ENCODE measurements at regions not wholly inside any gene's neighbourhood (a gene's known extent, or its start where the extent isn't known, plus 50 kb on each side); places are given as distances from the start of the nearest gene placed in this dataset.

DNA sequence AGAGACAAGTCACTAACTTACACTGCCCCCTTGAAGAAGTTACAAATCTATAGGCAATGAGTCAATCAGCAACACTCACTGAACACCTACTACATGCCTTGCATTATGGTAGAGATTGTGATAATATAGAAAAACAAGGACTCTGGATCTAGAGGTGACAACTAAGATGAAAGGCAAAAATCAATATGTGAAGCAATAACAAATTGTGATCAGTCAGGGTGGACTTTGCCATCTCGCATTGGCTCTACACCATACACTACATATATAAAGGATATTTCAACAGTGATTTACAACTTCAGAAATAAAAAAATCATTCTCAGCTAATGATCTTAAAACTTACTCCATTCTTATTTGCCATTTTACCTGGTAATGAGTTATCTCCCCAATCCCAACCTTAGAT lies 210.7 kb upstream of the CD96 start:
- CTCF ChIA-PET = no interaction called here
- POLR2A ChIA-PET = no interaction called here
- no peaks in the 10 kb centered on the region for H3K27me3 ChIP-seq (ENCODE audit: control insufficient read depth, insufficient read depth, low read length)
- DNase-seq (ENCODE audit: low read depth, low spot score) = no peak
- TF ChIP-seq, protein P1, sequence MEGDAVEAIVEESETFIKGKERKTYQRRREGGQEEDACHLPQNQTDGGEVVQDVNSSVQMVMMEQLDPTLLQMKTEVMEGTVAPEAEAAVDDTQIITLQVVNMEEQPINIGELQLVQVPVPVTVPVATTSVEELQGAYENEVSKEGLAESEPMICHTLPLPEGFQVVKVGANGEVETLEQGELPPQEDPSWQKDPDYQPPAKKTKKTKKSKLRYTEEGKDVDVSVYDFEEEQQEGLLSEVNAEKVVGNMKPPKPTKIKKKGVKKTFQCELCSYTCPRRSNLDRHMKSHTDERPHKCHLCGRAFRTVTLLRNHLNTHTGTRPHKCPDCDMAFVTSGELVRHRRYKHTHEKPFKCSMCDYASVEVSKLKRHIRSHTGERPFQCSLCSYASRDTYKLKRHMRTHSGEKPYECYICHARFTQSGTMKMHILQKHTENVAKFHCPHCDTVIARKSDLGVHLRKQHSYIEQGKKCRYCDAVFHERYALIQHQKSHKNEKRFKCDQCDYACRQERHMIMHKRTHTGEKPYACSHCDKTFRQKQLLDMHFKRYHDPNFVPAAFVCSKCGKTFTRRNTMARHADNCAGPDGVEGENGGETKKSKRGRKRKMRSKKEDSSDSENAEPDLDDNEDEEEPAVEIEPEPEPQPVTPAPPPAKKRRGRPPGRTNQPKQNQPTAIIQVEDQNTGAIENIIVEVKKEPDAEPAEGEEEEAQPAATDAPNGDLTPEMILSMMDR (IDR thresholded peaks at IDR 0.05; ENCODE audit: low read depth, low read length) = no peak
- no peak overlapping the region for H3K27ac ChIP-seq (ENCODE audit: low read depth, low read length)
- H3K9me3 ChIP-seq (ENCODE audit: control insufficient read depth, insufficient read depth, low read length) = no peaks in the 10 kb centered on the region
- no peak overlapping the region for H3K4me3 ChIP-seq (ENCODE audit: low read depth, low read length)

DNA sequence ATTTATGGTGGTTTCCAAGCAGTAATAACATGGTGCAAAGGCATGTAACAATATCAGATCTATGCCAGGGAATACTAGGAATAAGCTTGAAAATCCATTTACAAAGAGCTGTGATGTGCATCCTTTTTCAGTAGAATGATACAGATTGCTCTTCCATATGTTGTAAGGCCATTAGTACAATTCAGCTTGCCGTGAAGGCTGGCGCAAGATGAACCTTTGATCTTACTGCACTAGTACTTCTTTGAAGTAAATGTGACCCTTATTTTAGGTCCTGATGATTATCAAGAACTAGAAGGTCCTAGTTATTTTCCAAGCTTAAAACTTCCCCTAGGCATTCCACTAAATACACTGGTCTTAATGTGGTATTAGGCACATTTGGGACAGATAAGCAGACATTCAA lies 210.1 kb upstream of the CD96 start:
- POLR2A ChIA-PET = no interaction called here
- TF ChIP-seq, protein P1 (IDR thresholded peaks at IDR 0.05; ENCODE audit: low read depth, low read length) = no peak

DNA sequence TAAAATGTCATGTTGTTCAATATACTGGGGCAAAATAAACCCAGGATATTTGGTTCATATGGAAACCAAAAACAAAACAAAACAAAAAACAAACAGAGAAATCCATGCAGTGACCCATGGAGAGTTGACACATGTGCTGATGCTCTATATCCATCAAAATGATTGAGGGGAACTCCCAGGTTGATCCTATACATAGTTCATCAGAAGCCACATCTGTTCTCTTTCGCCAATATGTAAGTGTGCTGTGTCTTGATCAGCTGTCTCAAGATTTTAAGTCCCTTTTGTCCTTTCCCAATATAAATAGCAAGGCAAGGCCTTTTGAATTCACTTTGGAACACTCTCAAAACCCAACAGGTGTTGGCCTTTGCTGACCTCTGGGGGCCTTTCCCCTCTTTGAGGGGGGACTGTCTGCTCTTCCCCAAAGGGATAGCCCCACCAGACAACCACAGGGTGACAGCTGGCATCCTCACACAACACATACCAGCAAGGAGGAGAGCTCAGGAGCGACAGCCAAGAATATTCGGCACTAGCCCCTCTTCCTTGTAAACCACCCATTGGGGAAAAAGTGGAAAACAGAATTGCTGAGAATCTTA lies 209.4 kb upstream of the CD96 start:
- DNase-seq (ENCODE audit: low read depth, low spot score) = no peak
- POLR2A ChIA-PET = no interaction called here
- Histone ChIP-seq H3K4me3 (ENCODE audit: low read depth, low read length) (no peak overlapping the region), H3K27ac (ENCODE audit: low read depth, low read length) (no peak overlapping the region), H3K9me3 (ENCODE audit: control insufficient read depth, insufficient read depth, low read length) (no peaks in the 10 kb centered on the region), H3K27me3 (ENCODE audit: control insufficient read depth, insufficient read depth, low read length) (no peaks in the 10 kb centered on the region)
- TF ChIP-seq, protein P1 (IDR thresholded peaks at IDR 0.05; ENCODE audit: low read depth, low read length) = no peak
- CTCF ChIA-PET = interaction anchor here (0.7 to 2.4 kb wide), 3 partner anchors 56 to 1800 kb away, joined by 3 to 13 read pairs (median 4); no protein-coding TSS in a partner anchor

More for the DNA sequence above, 210.1 kb upstream of the CD96 start:
- no peak overlapping the region for H3K4me3 ChIP-seq (ENCODE audit: low read depth, low read length)
- no peak for DNase-seq (ENCODE audit: low read depth, low spot score)
- H3K9me3 ChIP-seq (ENCODE audit: control insufficient read depth, insufficient read depth, low read length) = no peaks in the 10 kb centered on the region
- CTCF ChIA-PET = interaction anchor here (1.1 kb wide), 1 partner anchor 252 kb away, joined by 4 read pairs; no protein-coding TSS in a partner anchor
- H3K27ac ChIP-seq (ENCODE audit: low read depth, low read length) = no peak overlapping the region
- H3K27me3 ChIP-seq (ENCODE audit: control insufficient read depth, insufficient read depth, low read length) = no peaks in the 10 kb centered on the region

DNA sequence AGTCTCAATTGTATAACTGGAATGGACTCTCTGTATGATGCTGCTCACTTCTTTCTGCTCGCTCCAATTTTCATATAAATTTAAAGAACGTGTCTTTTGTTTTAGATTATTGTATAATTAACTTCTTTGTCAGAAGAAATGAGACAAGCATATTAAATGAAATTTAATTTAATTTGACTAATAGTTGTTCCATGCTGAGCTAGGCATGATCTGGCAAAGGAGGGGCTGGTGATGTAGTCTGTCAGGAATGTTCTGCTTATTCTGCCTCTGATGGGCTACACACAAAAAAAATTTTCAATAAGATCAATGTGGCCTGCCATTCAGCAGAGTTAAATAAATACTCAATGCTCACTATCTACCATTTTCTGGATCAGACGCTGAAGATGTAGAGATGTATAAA lies 208.4 kb upstream of the CD96 start:
- Histone ChIP-seq H3K27me3 (ENCODE audit: control insufficient read depth, insufficient read depth, low read length) (no peaks in the 10 kb centered on the region), H3K27ac (ENCODE audit: low read depth, low read length) (no peak overlapping the region)
- DNase-seq (ENCODE audit: low read depth, low spot score) = no peak

More for the DNA sequence above, 208.4 kb upstream of the CD96 start:
- TF ChIP-seq, protein P1 (IDR thresholded peaks at IDR 0.05; ENCODE audit: low read depth, low read length) = no peak
- H3K9me3 ChIP-seq (ENCODE audit: control insufficient read depth, insufficient read depth, low read length) = no peaks in the 10 kb centered on the region
- H3K4me3 ChIP-seq (ENCODE audit: low read depth, low read length) = no peak overlapping the region
- CTCF ChIA-PET = interaction anchor here (1.7 to 2.4 kb wide), 2 partner anchors 18 to 57 kb away, joined by 4 to 13 read pairs; no protein-coding TSS in a partner anchor
- POLR2A ChIA-PET = no interaction called here
